A549 (cell line): ENCODE measurements at regions not wholly inside any gene's neighbourhood (a gene's known extent, or its start where the extent isn't known, plus 50 kb on each side); places are given as distances from the start of the nearest gene placed in this dataset.

ENCODE experiments used
- HOXB5 ChIP-seq: fragments of 250-450 bp; sonication (Bioruptor Pico); IDR thresholded peaks from 2 replicates; pipeline ENCODE4 v1.5.0; 2020; ENCODE audit warnings: mild to moderate bottlenecking, moderate library complexity
- TF ChIP-seq, protein P1 (sequence below): fragments of >200 bp; sonication (Bioruptor Twin); formaldehyde crosslinking; IDR thresholded peaks from 3 replicates; pipeline ENCODE4 v1.5.1; 2016

DNA sequence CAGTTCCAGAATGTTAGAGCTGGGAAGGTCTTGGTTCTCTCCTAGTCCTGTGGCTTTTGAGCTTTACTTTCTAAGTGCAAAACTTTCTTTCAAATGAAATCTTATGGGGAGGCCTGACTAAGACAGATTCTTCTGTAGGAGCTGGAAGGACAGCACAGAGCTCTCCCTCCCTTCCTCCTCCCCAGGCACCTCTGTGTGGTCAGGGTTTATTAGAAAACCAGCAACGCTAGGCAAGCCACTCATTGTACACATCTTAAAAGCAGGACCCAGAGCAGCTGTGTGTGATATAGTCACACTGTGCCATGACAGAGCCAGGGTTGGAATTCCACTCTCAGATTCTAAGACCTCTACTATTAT is 241.1 kb upstream of the RAB4A start:
- TF ChIP-seq HOXB5 (CRISPR knock-in tag): no peak
- TF ChIP-seq, protein P1, sequence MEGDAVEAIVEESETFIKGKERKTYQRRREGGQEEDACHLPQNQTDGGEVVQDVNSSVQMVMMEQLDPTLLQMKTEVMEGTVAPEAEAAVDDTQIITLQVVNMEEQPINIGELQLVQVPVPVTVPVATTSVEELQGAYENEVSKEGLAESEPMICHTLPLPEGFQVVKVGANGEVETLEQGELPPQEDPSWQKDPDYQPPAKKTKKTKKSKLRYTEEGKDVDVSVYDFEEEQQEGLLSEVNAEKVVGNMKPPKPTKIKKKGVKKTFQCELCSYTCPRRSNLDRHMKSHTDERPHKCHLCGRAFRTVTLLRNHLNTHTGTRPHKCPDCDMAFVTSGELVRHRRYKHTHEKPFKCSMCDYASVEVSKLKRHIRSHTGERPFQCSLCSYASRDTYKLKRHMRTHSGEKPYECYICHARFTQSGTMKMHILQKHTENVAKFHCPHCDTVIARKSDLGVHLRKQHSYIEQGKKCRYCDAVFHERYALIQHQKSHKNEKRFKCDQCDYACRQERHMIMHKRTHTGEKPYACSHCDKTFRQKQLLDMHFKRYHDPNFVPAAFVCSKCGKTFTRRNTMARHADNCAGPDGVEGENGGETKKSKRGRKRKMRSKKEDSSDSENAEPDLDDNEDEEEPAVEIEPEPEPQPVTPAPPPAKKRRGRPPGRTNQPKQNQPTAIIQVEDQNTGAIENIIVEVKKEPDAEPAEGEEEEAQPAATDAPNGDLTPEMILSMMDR: no peak
